Duodenal mucosa (tissue), 2 donors: ENCODE measurements at regions not wholly inside any gene's neighbourhood (a gene's known extent, or its start where the extent isn't known, plus 50 kb on each side); places are given as distances from the start of the nearest gene placed in this dataset.

ENCODE experiments used
- H3K27ac ChIP-seq: one replicate; pipeline ENCODE4 v1.7.0; 2013; ENCODE audit warnings: low read depth, low read length
- H3K27me3 ChIP-seq, 2 donors: one replicate each; pipeline ENCODE4 v1.7.0; 2013; ENCODE audit warnings: low read length in 2 of 2, control low read depth in 1 of 2; ENCODE audit not compliant: insufficient read depth in 2 of 2, control insufficient read depth in 1 of 2
- H3K36me3 ChIP-seq, 2 donors: one replicate each; pipeline ENCODE4 v1.7.0; 2013; ENCODE audit warnings: low read length in 2 of 2, control low read depth in 1 of 2; ENCODE audit not compliant: insufficient read depth in 2 of 2, control insufficient read depth in 1 of 2
- H3K4me1 ChIP-seq, 2 donors: one replicate each; pipeline ENCODE4 v1.7.0; 2013; ENCODE audit warnings: low read length in 2 of 2, control low read depth in 1 of 2; ENCODE audit not compliant: insufficient read depth in 2 of 2, control insufficient read depth in 1 of 2
- H3K4me3 ChIP-seq, 2 donors: one replicate each; pipeline ENCODE4 v1.7.0; 2013; ENCODE audit warnings: low read length in 2 of 2, low read depth in 1 of 2
- H3K9ac ChIP-seq, 2 donors: one replicate each; pipeline ENCODE4 v1.7.0; 2013; ENCODE audit warnings: low read length in 2 of 2, low read depth in 1 of 2
- H3K9me3 ChIP-seq, 2 donors: one replicate each; pipeline ENCODE4 v1.7.0; 2013; ENCODE audit warnings: low read length in 2 of 2, control low read depth in 1 of 2; ENCODE audit not compliant: control insufficient read depth in 1 of 2

DNA sequence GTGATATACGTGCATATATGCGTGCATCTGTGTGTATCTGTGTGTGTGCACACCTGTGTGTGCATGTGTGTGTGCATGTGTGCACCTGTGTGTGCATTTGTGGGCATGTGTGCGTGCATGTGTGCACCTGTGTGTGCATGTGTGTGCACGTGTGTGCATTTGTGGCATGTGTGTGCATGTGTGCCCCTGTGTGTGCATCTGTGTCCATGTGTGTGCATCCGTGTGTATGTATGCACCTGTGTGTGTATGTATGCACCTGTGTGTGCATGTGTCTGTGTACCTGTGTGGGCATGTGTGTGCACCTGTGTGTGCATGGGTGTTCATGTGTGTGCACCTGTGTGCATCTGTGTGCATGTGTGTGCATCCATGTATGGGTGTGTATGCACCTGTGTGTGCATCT is 167.8 kb upstream of the SFSWAP start:
- Histone ChIP-seq H3K9me3 (no peaks in the 10 kb centered on the region), H3K27me3 (peaks cover 0 to 5% of the 10 kb centered on the region in 2 donors), H3K9ac (no peak overlapping the region), H3K4me3 (no peak overlapping the region), H3K36me3 (no peaks in the 10 kb centered on the region), H3K27ac (no peak overlapping the region), H3K4me1 (no peaks in the 10 kb centered on the region)

DNA sequence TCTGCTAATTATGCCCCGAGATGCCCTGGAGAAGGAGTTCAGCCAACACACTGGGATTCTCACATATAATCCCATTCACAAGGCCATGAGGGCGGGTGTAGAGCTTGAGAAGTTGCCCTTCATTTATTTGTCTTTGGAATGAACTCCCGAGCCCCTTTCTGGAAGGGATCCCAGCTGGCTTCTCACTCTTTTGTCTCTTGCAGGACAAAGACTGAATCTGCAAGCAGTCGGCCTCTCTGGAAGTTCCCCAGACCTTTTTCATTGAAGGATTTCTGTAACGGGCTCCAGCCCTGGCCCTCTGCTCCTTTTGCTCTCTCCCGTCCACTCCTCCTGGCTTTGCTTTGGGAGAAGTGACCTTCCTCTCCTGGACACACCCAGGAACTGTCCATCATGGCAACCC is 163.3 kb upstream of the SFSWAP start:
- Histone ChIP-seq H3K9me3 (no peaks in the 10 kb centered on the region), H3K27ac (no peak overlapping the region), H3K4me3 (no peak overlapping the region), H3K9ac (no peak overlapping the region), H3K36me3 (no peaks in the 10 kb centered on the region), H3K4me1 (no peaks in the 10 kb centered on the region), H3K27me3 (peaks cover 0 to 5% of the 10 kb centered on the region in 2 donors)

DNA sequence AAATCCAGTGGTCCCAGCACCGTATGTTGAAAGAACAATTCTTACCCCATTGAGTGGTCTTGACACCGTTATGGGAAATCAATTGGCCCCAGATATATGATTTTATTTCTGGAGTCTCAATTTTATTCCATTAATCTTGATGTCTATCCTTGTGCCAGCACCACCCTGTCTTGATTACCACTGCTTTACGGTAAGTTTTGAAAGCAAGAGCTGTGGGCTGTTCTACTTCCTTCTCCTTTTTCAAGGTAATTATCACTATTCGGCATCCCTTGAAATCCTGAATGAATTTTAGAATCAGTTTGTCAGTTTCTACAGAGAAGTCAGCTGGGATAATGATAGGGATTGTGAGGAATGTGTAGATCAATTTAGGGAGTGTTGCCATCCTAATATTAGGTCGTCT is 160.8 kb upstream of the SFSWAP start:
- Histone ChIP-seq H3K9ac (no peak overlapping the region), H3K36me3 (no peaks in the 10 kb centered on the region), H3K4me1 (no peaks in the 10 kb centered on the region), H3K4me3 (no peak overlapping the region), H3K27me3 (no peaks in the 10 kb centered on the region), H3K9me3 (no peaks in the 10 kb centered on the region), H3K27ac (no peak overlapping the region)

DNA sequence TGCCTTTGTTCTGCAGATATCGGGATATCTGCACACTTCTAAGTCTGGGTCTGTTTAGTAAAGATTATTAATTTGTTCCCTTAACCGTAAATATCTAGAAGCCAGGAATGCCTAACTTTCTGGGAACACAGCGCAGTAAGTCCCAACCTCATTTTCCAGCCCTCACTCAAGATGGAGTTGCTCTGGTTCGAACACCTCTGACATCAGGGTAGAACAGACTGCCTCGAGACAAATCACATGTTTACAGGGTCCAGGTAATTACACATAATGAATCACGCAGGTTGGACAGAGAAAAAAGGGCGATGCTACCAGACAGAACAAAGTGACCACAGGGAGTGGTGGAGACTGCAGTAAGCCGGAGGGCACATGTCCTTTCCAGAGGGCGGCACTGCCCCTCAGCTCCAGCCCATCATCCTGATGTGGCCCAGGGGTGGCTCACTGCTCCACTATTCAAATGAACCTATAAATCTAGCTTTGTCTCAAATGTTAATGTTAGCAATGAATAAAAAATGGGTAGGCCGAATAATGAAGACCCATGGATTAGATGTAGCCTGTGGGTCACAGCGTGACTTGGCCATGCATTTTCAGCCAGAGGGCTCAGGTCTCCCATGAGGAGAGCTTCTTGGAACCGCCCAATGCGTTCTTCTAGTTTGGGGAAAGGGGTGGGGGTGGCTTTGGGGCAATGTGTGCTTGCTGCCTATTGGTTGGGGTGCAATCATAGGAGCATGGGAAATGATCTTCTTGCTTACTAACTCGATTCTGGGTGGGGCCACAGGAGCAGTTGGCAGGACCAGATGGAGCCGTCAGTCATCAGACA is 159.0 kb upstream of the SFSWAP start:
- H3K27ac ChIP-seq: no peak overlapping the region
- H3K36me3 ChIP-seq: no peaks in the 10 kb centered on the region

DNA sequence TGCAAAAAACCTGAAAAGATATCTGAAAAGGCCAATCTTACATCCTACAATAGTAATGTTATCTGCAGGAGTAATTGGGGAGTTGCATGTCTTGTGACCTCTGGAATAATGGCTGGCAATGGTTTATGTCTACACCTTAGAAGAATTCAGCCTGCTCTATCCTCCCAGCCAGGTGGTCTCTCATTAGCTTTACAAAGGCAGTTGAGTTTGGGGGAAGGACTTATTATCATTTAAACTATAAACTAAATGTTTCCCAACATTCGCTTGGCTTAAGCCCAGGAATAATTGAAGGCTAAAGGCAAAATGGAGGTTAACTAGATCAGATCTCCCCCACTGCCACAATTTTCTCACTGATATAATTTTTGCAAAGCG is 158.4 kb upstream of the SFSWAP start:
- no peaks in the 10 kb centered on the region for H3K9me3 ChIP-seq
- no peaks in the 10 kb centered on the region for H3K4me1 ChIP-seq
- H3K27me3 ChIP-seq: no peaks in the 10 kb centered on the region
- H3K36me3 ChIP-seq: no peaks in the 10 kb centered on the region
- no peak overlapping the region for H3K9ac ChIP-seq
- no peak overlapping the region for H3K27ac ChIP-seq
- H3K4me3 ChIP-seq: no peak overlapping the region

More for the DNA sequence above, 159.0 kb upstream of the SFSWAP start:
- Histone ChIP-seq H3K4me3 (no peak overlapping the region), H3K9ac (no peak overlapping the region), H3K4me1 (no peaks in the 10 kb centered on the region), H3K9me3 (no peaks in the 10 kb centered on the region), H3K27me3 (no peaks in the 10 kb centered on the region)

DNA sequence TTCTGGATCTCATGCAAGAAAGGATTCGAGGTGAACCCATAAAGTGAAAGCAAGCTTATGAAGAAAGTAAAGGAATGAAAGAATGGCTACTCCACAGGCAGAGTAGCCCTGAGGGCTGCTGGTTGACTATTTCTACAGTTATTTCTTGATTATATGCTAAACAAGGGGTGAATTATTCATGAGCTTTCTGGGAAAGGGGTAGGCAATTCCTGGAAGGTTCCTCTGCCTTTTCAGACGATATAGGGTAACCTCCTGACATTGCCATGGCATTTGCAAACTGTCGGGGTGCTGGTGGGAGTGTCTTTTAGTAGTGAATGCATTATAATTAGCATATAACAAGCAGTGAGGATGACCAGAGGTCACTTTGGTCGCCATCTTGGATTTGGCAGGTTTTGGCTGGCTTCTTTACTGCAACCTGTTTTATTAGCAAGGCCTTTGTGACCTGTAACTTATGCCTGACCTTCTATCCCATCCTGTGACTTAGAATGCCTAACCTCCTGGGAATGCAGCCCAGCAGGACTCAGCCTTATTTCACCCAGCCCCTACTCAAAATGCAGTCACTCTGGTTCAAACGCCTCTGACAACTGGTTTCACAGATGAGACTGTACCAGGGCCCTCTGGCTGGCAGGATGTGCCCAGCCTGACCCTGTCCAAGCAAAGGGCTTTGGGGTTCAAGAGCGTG is 157.7 kb upstream of the SFSWAP start:
- Histone ChIP-seq H3K36me3 (no peaks in the 10 kb centered on the region), H3K4me1 (no peaks in the 10 kb centered on the region), H3K9me3 (no peaks in the 10 kb centered on the region), H3K9ac (no peak overlapping the region), H3K27ac (no peak overlapping the region), H3K4me3 (no peak overlapping the region), H3K27me3 (no peaks in the 10 kb centered on the region)

DNA sequence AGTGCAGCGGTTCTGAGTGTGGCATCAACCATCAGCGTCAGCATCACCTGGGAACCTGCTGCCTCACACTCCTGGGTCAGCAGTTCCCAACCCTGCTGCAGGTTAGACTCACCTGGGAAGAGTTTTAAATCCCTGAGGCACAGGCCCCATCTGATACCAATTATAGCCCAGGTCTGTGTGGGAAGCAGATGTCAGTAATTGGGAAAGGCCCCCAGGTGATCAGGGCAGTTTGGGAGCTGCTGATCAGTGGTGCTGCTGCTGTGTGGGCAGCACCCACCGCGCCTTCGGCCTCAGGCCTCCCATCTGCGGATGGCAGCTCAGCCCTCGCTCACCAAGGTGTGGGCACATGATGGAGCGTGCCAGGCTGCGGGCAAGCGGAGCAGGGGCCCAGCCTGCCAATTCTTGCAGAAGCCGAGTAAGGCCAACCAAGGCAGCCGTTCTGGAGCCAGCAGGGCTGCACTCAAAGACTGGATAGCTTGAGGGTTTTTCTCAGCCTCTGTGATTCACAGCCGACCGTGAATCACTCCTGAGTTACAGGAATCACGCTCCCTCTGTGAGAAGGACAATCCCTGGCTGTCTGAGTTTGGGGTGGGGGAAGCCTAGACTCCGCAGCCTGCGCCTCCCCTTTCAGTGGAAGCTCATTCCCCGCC is 155.6 kb upstream of the SFSWAP start:
- H3K27me3 ChIP-seq: no peaks in the 10 kb centered on the region
- no peak overlapping the region for H3K9ac ChIP-seq
- H3K4me3 ChIP-seq: no peak overlapping the region
- H3K9me3 ChIP-seq: no peaks in the 10 kb centered on the region
- no peaks in the 10 kb centered on the region for H3K4me1 ChIP-seq
- H3K27ac ChIP-seq: no peak overlapping the region
- no peaks in the 10 kb centered on the region for H3K36me3 ChIP-seq

DNA sequence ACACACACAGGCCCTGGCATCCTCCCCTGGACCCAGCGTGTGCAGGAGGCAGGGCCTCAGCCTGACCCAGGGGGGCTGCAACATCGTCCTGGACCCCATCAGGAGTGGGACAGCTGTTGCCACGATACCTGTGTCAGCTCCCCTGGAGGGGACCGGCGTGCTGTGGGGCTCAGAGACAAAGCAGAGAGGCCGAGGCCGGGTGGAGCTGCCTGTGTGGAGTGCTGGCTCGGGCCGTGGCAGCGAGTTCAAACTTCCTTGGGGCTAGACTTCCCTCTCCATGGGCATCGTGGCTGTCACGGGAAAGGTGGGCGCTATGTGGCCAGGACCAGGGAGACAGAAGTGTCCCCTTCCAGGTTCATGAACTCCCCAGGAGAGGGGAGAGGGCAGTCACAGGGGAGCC is 155.0 kb upstream of the SFSWAP start:
- H3K27me3 ChIP-seq: no peaks in the 10 kb centered on the region
- no peaks in the 10 kb centered on the region for H3K36me3 ChIP-seq

DNA sequence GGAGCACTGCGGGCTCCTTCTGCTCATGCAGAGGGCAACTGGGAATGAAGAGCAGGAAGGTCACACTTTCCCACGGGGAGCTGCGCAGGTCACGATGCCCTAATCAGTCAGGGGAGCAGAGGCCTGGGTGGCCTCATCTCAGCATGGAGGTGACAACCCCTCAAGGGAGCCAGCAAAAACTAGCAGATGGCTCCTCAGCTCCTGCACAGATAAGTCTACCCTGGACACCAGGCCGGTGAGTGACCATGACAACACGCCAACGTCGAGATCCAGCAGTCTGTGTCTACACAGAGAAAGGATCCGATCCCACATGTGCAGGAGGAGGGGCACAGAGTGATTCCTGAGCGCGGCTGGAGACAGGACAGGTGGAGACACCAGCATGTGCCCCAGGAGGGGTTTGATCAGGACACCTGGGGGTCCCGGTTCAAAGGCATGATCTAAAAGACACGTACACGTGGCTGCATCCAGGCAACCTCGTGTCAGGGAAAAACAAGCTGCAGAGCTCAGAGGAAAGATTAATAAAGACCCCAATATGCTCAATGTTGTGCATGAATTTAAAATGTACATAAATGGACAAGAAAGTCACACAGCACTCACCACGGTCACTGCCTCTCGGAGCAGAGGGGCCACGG is 153.7 kb upstream of the SFSWAP start:
- Histone ChIP-seq H3K27me3 (no peaks in the 10 kb centered on the region), H3K4me3 (no peak overlapping the region), H3K9me3 (no peaks in the 10 kb centered on the region), H3K9ac (no peak overlapping the region), H3K27ac (no peak overlapping the region), H3K4me1 (no peaks in the 10 kb centered on the region), H3K36me3 (no peaks in the 10 kb centered on the region)

More for the DNA sequence above, 155.0 kb upstream of the SFSWAP start:
- no peaks in the 10 kb centered on the region for H3K4me1 ChIP-seq
- no peak overlapping the region for H3K4me3 ChIP-seq
- H3K27ac ChIP-seq: no peak overlapping the region
- no peaks in the 10 kb centered on the region for H3K9me3 ChIP-seq
- H3K9ac ChIP-seq: no peak overlapping the region
